ENCODE measurements at regions not wholly inside any gene's neighbourhood (a gene's known extent, or its start where the extent isn't known, plus 50 kb on each side); places are given as distances from the start of the nearest gene placed in this dataset.

DNA sequence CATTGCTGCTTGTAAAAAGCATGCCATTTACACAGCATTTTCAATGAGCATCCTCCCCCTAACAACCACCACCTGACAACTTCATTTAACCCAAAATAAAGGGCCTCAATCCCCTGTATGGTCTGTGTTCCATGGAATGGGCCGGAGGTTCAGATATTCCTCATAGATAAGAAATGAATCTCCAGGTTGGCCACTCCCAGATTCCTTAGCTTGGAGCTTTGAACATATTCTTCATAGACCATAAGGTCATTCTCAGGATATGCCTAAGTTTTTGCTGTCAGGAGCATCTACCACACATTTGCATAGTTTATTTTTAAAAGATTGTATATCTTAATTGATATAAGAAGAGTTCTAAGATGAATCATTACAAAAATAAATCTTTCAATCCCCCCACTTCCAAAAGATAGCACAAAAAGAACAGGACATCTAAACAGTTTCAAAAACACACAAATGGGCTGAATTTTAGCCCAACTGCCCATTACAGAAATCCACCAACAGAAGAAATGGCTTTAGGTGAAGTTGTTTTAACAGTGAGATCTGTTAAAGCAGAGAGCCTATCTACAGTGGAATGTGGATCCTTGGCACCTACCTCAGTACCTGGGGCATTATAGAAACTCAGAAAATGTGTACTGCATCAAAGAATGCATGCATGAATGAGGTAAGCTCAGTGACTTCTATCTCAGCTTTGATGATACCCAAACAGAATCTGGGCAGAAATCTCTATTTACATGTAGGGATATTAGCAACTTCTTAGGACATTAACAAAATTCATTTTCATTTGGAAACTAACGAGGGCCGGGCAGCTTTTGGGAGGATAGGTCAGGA, 179.8 kb downstream of the SEC61B start:
- no peak for DNase-seq

- DNase-seq = no peak
These were observed 181.3 kb downstream of the SEC61B start for GRCh38 chr9:99403371-99403770.

- no peak for DNase-seq
These were observed 183.3 kb downstream of the SEC61B start for GRCh38 chr9:99405359-99405758.

- DNase-seq = no peak
These were observed 184.9 kb downstream of the SEC61B start for GRCh38 chr9:99406939-99407338.

- no peak for DNase-seq
These were observed 189.0 kb downstream of the SEC61B start for GRCh38 chr9:99411068-99411467.

GRCh38 chr9:99411479-99412115, 189.5 kb downstream of the SEC61B start:
- no peak for DNase-seq

GRCh38 chr9:99412606-99413005, 190.5 kb downstream of the SEC61B start:
- DNase-seq = no peak

DNA sequence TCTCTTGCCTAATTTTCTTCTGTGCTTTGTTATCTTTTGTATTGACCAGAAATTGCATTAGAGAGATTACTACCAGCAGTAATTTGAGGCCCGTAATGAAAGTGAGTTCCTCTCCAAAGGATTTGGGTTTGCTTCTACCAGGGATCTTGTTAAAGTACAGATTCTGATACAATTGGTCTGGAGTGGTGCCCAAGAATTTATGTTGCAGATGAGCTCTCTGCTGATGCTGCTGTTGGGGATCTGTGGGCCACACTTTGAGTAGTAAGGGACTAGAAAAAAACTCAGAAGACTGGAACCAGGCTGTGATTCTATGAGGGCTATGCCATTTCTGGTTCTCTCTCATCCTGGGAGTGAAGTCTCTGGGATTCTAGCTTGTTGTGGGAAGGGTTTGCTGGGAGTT, 192.2 kb downstream of the SEC61B start:
- DNase-seq = no peak

DNA sequence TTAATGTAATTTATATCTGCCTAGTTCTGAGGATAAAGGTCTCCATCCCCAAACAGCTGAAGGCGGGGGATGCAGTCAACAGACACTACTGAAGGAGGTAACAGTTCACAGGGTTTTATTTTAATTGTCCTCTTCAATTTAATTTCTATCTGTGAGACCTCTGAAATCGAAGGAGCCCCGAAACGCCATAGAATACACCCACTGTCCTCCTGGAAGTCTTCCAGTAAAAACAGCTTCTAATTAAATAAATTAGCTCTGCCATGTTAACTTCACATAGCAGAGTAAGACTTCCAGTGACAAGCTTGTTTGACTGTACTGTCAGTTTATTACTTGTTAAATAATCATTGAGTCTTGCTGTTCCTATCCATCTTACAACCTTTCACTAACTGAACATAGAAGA, 193.5 kb downstream of the SEC61B start:
- DNase-seq = no peak

DNA sequence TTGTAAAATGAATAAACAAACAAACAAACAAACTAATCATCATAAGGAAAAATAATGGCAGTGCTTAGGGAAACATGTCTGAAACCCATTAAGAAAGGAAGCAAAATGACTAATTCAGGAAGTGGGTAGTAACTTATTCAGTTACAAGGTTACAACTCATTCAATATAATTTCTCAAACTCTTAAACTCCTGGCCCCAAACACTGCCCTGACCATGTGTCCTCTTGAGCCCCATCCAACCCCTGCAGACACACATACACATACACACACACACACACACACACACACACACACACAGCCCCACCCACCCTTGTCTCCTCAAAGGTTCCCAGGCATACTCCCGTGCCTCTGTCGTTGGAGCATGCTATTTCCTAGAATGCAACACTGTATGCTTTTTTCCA, 193.9 kb downstream of the SEC61B start:
- no peak for DNase-seq

GRCh38 chr9:99419070-99419469, 197.0 kb downstream of the SEC61B start:
- DNase-seq = no peak

GRCh38 chr9:99421369-99421768, 199.3 kb downstream of the SEC61B start:
- DNase-seq = no peak

- no peak for DNase-seq
These were observed 203.0 kb downstream of the SEC61B start for GRCh38 chr9:99425124-99425523.

GRCh38 chr9:99425923-99426842, 204.1 kb downstream of the SEC61B start:
- DNase-seq = no peak

DNA sequence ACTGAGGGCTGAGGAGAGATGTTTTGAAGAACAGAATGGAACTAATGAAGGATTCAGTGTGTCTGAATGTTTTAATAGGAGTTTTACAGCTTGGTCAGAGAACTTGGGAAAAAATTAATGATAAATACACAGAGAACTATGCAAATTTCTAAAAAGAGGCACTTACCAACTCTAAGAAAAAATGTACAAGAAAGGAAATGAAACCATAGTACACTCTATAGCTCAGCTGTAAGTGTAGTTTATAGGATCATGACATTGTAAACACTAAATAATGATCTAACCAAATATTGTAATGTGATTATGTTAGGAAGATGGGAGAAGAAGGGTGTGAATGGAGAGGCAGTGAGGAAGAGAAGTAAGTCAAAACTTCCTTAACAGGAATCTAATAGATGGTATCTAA, 205.2 kb downstream of the SEC61B start:
- no peak for DNase-seq

- DNase-seq = no peak
These were observed 208.2 kb downstream of the SEC61B start for GRCh38 chr9:99430301-99430700.

- DNase-seq = no peak
These were observed 209.0 kb downstream of the SEC61B start for GRCh38 chr9:99431103-99431502.

- no peak for DNase-seq
These were observed 210.0 kb downstream of the SEC61B start for GRCh38 chr9:99432075-99432474.

- DNase-seq = no peak
These were observed 211.0 kb downstream of the SEC61B start for GRCh38 chr9:99433095-99433494.

DNA sequence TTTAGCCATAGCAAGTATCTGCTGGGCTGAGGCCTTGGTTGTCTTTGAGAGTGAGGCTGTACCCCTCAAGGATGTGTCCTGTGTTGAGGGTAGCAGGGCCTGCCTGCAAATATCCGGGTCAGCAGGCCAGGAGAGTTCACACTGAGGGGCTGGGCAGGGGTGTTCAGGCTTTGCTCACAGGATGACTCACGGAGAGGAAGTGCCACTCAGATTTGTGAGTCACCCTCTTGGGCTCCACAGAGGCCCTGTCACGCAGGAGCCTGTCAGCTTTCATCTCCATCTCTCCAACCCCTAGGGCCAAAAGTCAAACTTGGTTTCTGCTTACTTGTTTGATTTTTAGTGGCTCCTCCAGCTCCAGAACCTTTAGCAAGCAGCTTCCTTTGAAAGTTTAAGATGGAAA, 211.5 kb downstream of the SEC61B start:
- DNase-seq = no peak

- no peak for DNase-seq
These were observed 214.5 kb downstream of the SEC61B start for GRCh38 chr9:99436616-99437015.

- DNase-seq = no peak
These were observed 215.1 kb downstream of the SEC61B start for GRCh38 chr9:99437145-99437544.

- DNase-seq = no peak
These were observed 216.5 kb downstream of the SEC61B start for GRCh38 chr9:99438596-99438995.

DNA sequence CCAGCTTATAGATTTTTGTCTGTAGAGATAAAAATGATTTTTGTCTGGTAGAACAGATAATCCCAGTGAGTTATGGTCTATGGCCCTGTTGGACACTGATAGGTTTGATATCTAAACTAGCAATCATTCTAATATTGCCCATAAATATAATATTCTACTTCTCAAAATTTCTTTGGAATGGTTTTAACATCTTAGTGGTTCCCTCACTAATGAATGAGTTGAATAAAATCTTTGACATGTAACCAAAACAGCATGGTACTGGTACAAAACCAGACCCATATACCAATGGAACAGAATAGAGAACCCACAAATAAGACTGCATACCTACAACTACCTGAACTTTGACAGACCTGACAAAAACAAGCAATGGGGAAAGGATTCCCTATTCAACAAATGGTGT, 219.7 kb downstream of the SEC61B start:
- no peak for DNase-seq

Data from NCI-H748 treated with DMSO at 0.1 percent for 48 hours (cell line).